ENCODE measurements at regions not wholly inside any gene's neighbourhood (a gene's known extent, or its start where the extent isn't known, plus 50 kb on each side); places are given as distances from the start of the nearest gene placed in this dataset.

GRCh38 chr3:106643684-106644161 is 733.5 kb upstream of the CCDC54 start:
- no peak for DNase-seq

- DNase-seq = no peak
These were observed 703.2 kb upstream of the CCDC54 start for GRCh38 chr3:106673926-106674569.

- DNase-seq = no peak
These were observed 701.8 kb upstream of the CCDC54 start for GRCh38 chr3:106675451-106675850.

DNA sequence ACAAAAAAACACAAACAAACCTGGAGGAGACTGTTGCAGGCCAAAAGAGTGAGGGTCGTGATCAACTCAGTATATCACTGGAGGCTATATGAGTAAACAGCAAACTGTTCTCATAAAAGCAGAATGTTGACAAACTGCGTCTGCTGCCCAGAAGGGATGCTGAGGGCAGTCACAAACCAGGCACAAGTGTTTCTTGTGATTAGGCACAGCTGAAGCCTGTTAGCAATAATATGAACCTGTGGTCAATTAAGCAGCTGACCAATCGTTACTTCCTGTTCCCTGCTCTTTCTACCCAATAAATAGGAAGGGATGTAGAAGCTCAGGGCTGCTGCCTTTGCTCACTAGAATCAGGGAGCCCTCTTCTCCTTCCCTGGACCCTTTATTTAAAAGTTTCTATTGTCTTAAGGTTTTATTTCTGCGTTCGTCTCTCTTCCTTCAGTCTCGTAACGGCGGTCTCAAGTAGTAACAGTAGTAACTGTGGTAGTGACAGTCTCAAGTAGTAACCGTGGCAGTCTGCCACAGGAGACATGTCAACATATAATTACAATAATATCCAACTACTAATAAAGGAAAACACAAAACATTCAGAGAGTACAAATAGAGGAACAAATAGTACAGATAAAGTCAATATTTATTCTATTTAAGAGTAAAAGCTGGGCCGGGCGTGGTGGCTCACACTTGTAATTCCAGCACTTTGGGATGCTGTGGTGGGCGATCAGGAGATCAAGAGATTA is 698.4 kb upstream of the CCDC54 start:
- DNase-seq = no peak

DNA sequence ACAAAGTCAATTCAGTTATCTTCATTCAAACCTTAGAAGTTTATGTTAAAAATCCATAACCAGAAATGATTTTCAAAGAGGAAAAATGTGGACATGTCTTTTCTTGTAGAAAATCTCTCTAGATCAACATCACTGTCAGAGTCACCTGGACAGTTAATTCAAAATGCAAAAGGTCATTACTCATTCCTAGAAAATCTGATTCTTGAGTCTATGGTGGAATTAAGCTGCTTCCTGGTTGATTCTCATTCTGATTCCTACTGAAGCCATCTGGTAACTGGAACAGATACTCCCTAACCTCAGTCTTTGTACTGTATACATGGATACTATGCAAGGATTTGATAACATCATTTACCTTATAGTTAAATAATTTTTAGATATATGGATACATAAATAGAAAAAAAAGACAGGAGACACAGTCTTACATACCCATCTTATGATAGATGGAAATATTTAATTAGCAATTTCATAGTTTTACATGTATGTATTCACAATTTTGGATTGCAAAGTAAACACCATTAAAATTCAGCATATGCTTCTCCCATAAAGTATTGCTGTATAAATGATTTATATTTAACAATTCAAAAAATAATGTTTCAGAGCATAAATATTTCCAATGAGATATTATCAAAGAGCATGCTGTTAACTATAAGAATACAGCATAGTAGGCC is 693.2 kb upstream of the CCDC54 start:
- DNase-seq = no peak

GRCh38 chr3:106685745-106686144 is 691.5 kb upstream of the CCDC54 start:
- no peak for DNase-seq

DNA sequence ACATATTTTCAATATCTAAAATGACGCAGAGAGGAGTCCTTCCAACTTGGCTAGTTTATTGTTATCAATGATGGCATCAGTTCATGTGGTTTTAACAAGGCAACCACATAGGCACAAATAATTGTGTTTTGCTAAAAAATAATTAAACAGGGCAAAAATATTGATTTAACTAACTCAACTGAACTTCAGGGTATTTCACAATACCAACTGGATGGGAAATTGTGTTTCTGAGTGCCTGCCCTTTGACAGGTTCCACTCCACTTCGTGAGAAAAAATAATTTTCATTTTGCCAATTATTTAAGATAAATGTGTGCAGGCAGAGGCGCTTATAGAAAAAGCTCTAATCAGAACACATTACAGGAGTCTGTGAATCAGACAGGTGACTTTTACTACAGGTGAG is 689.3 kb upstream of the CCDC54 start:
- no peak for DNase-seq

DNA sequence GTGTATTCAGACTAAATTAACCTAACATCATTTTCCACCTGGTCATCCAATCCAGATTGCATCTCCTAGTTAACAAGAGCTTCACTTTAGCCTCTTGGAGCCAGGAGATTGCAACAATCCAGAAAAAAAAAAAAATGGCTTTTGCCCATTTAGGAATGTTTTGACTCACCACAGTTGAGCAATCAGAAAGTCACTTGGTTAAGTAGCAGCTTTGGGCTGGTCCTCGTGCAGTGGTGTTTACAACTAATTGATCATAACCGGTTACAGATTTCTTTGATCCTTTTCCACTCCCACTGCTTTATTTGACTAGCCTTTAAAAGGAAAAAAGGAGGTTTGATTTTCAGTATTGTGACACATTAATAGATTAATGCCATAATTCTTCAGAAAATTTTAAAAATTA is 688.8 kb upstream of the CCDC54 start:
- no peak for DNase-seq

DNA sequence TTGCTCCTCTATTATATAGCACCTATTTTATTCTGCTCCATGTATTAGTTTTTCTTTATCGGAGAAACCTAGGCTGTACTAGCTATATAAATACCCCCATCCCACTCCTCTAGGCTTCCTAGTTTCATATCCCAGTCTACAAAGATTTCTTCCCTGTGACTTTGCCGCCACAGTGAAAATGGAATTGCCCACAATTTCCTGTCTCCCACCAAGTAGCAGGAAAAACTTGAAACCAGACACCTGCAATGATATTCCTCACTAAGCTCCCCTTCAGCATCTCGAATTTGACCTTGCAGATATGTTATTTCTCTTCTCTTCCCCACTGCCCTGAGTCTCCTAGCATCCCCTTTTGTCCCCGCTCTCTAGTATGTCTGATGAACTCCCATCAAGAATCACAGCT is 685.8 kb upstream of the CCDC54 start:
- no peak for DNase-seq

DNA sequence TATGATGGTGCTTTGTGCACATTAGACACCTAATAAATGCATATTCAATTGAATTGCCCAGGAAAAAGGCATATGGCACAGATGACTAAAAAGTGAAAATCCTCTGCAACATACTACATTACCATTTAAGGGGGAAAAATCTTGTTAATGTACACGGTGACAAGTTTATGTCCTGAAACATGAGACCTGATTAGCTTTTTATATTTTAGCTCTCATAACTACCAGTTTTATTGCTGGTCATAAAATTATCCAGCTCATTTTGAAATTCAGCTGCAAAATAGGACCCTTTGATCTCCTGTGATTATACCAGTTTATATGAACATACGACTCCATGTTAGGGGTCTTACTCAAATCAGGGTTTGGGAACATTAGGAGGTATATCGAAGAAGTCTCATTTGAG is 684.6 kb upstream of the CCDC54 start:
- DNase-seq = no peak

DNA sequence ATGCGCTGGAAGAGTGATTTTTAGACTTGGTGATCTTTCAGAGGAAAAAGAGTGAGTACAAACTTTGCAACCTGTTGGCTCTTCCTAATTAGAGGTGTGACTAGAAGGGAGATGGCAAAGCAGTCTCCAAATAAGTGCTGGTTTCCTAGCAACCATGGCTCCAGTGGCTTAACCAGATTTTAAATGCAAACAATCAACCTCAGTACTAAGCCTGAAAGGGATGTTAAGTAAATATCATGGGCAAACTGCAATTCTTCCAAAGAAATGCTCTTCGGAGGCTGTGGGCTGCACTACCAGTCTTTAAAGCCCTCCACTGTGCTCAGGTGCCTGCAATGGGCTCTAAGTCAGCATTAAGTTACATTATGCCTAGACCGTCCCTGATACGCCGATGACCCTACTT is 678.1 kb upstream of the CCDC54 start:
- DNase-seq = no peak

- no peak for DNase-seq
These were observed 676.3 kb upstream of the CCDC54 start for GRCh38 chr3:106700981-106701380.

DNA sequence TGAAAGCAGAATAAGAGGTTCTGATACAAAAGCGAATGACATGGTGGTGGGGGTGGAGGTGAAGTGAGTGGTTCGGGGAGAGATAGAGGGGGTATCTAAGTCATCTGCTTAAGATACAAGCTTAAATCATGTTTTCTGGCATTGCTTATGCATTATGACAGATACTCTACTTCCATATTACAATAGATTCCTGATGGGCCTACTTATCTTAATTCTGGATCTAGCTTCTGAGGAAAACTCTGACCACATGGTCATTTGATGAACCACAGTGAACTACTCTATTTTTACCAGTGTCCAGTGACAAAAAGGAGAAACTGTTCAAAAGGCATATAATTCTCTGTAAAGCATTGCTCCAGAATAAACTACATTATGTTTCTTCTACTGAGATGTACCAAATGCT is 673.7 kb upstream of the CCDC54 start:
- DNase-seq = no peak

DNA sequence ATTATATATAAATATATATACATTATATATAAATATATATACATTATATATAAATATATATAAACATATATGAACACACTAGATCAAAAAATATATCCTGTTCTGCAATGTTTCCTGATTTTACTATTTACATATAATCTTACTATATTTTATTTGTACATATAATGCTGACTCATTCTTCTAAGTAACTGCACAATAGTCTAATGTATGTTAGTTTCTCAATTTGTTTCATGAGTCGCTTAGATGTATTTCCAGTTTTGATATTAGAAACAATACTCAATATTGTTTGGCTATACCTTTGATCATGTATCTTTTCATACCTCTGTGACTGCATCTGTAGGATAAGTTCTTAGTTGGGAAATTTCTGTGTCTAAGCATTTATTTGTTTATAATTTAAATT is 669.9 kb upstream of the CCDC54 start:
- no peak for DNase-seq

DNA sequence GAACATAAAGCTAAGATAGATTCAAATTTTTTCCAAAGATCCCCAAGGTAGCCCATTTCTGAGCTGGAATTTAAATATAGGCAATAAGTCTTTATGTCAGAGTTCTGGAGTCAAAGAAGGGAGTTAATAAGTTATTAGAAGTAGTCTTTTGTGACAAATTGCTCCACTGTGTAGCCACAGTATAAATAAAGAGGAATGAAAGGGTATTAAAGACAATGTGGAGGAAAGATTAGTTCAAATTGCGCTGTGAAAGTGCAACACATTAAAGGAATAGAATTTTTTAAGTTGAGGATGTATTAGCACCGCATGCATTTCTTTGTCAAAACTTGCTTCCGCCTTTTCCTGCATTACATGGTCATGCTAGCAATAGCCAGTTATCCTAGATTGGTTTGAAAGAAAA is 666.6 kb upstream of the CCDC54 start:
- DNase-seq = no peak

GRCh38 chr3:106711650-106712049 is 665.6 kb upstream of the CCDC54 start:
- DNase-seq = no peak

GRCh38 chr3:106714400-106714799 is 662.8 kb upstream of the CCDC54 start:
- DNase-seq = no peak

- no peak for DNase-seq
These were observed 662.0 kb upstream of the CCDC54 start for GRCh38 chr3:106715286-106715685.

- DNase-seq = no peak
These were observed 660.0 kb upstream of the CCDC54 start for GRCh38 chr3:106717178-106717780.

GRCh38 chr3:106719077-106719476 is 658.2 kb upstream of the CCDC54 start:
- DNase-seq = no peak

DNA sequence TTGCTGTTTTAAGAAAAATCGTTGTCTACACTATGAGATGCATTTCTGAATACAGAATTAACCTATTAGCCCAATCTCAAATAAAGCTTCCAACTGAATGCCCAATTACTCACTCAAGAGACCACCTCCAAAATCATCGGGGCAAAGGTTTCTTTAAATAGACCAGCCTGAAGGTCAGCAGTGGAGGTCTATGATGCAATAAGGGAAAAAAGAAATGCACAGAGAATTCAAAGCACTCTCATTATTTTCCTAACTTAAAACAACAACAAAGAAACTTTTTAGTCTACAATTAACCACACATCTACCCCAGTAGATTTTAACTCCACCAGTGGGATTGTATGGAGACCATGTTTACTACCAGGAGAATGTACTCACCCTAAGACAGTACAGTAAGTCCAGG is 657.7 kb upstream of the CCDC54 start:
- no peak for DNase-seq

- DNase-seq = no peak
These were observed 656.7 kb upstream of the CCDC54 start for GRCh38 chr3:106720510-106720909.

GRCh38 chr3:106725566-106725965 is 651.7 kb upstream of the CCDC54 start:
- DNase-seq = no peak
